ENCODE measurements at regions not wholly inside any gene's neighbourhood (a gene's known extent, or its start where the extent isn't known, plus 50 kb on each side); places are given as distances from the start of the nearest gene placed in this dataset.

DNA sequence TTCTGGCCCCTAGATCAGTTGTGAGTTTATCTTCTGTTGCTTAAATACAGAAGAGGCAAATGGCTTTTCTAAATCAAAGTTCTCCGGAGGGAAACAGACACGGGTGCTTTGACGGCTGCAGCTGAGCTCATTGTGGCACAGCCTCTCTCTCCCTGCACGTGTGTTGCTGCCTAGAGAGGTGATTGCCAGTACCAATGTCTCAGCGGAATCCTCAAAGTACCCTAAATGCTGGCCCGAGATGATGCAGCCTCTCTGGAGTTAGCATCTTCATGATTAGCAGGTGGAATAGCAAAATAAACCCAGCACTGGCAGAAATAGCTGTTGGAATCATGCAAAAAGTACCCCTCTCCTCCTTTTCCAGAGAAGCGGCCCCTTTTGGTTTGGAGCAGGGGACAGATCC is 192.2 kb downstream of the PRDM2 start:
- TF ChIP-seq, protein P1, sequence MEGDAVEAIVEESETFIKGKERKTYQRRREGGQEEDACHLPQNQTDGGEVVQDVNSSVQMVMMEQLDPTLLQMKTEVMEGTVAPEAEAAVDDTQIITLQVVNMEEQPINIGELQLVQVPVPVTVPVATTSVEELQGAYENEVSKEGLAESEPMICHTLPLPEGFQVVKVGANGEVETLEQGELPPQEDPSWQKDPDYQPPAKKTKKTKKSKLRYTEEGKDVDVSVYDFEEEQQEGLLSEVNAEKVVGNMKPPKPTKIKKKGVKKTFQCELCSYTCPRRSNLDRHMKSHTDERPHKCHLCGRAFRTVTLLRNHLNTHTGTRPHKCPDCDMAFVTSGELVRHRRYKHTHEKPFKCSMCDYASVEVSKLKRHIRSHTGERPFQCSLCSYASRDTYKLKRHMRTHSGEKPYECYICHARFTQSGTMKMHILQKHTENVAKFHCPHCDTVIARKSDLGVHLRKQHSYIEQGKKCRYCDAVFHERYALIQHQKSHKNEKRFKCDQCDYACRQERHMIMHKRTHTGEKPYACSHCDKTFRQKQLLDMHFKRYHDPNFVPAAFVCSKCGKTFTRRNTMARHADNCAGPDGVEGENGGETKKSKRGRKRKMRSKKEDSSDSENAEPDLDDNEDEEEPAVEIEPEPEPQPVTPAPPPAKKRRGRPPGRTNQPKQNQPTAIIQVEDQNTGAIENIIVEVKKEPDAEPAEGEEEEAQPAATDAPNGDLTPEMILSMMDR (IDR thresholded peaks at IDR 0.05; ENCODE audit: low read length, missing control alignments) = no peak
- DNase-seq (ENCODE audit: low read depth) = no peak
- H3K4me3 ChIP-seq (replicated peaks; ENCODE audit: low read depth, low read length) = no peak overlapping the region

DNA sequence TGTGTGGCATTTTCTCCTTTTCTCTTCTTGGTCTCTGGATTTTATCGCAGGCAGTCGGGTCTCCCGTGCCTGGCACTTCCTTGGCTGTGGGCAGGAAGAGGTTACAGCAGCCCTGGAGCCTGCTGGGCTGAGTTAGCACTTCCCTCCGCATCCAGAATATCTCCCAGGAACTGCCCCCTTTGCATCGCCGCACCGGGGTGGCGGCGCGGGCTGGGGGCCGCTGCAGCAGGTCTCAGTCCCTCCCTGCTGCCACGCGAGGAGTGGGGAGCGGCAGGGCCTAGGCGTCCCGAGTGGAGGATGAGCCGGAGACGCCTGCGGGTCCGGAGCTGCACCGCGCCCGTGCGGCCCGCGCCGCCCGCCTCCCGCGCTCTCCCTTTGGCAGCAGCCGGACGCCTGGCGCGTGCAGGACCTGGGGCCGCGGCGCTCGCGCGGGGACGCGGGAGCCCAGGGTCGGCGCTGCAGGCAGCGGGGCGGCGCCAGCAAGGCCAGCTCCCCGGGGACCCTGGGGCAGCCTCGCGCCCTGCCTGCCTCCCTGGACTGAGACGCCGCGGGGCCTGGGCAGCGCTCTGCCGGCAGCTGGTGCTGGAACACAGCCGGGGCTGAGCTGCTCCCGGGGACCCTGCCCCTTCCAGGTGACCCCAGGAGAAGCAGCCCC is 192.8 kb downstream of the PRDM2 start:
- H3K4me3 ChIP-seq (replicated peaks; ENCODE audit: low read depth, low read length) = no peak overlapping the region

DNA sequence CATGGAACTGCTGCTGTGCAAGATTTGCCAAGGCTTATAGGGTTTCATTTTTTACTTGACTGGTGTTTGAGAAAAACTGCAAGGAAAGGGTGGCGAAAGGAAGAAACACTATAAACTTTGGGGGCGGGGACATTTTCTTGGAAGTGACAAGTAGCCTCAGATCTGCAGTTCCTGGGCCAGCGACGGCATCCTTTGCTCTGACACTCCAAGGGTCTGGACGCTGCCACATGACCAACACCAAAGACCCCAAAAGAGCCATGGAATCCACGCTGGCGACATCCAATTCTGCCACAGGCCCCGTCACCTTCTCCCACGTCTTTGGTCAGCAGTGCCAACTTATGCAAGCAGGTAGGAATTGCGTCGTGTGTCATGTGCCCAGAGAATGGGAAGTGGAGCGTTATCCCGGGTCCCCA is 193.4 kb downstream of the PRDM2 start:
- no peak for DNase-seq (ENCODE audit: low read depth)
- TF ChIP-seq, protein P1 (IDR thresholded peaks at IDR 0.05; ENCODE audit: low read length, missing control alignments) = no peak
- no peak overlapping the region for H3K4me3 ChIP-seq (replicated peaks; ENCODE audit: low read depth, low read length)

More for the DNA sequence above, 192.8 kb downstream of the PRDM2 start:
- TF ChIP-seq, protein P1 (IDR thresholded peaks at IDR 0.05; ENCODE audit: low read length, missing control alignments) = no peak
- DNase-seq (ENCODE audit: low read depth) = no peak

DNA sequence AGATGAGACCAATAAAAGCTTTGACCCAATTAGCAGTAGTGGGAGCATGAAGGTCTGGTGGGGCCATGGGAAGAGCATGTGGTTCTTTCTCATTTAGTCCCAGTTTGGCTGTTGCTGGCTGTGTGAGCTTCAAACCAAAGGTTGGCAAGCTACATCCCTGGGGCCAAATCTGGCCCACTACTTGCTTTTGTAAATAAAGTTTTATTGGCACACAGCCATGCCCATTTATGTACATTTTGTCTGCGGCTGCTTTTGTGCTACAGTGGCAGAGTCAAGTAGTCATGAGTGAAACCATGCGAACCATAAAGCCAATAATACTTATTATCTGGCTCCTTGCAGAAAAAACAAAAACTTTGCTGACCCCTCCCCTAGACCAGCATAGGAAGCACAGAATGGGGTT is 196.9 kb downstream of the PRDM2 start:
- TF ChIP-seq, protein P1 (IDR thresholded peaks at IDR 0.05; ENCODE audit: low read length, missing control alignments) = no peak
- no peak overlapping the region for H3K4me3 ChIP-seq (replicated peaks; ENCODE audit: low read depth, low read length)
- no peak for DNase-seq (ENCODE audit: low read depth)

DNA sequence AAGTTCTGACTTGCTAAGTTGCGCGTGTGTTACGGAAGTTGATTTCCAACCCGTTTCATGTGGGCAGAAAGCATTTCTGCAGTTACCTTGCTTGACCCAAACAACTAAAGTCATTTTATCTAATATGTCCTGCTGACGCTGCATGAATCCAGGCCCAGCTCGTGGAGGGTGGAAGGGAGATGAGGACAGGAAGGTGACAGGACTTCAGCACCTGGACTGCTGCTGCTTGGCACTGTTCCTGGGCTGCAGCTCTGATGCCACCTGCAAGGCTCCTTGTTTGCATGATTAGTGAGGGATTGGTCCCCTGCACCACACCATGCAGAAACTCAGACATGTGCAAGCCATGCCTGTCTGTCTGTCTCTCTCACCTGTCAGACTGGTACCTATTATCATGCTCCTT is 198.4 kb downstream of the PRDM2 start:
- TF ChIP-seq, protein P1 (IDR thresholded peaks at IDR 0.05; ENCODE audit: low read length, missing control alignments) = no peak
- no peak overlapping the region for H3K4me3 ChIP-seq (replicated peaks; ENCODE audit: low read depth, low read length)
- no peak for DNase-seq (ENCODE audit: low read depth)

DNA sequence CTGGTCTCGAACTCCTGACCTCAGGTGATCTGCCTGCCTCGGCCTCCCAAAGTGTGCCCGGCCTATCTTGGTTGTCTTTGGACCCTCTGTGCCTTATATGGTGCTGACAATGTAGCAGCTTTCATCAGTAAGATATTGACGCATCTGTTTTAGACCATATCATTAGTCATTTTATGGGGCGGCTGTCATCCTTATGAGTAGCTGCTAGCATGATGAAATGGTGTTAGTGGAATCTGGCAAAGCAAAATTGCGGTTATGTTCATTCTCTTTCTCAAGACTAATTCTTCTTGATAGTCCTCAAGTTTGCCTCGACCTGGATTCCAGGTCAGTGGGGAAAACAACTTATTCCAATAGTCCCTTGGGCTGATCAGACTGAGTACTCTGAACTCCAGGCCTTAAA is 199.9 kb downstream of the PRDM2 start:
- TF ChIP-seq, protein P1 (IDR thresholded peaks at IDR 0.05; ENCODE audit: low read length, missing control alignments) = no peak
- no peak overlapping the region for H3K4me3 ChIP-seq (replicated peaks; ENCODE audit: low read depth, low read length)
- DNase-seq (ENCODE audit: low read depth) = peak; percentile 1

DNA sequence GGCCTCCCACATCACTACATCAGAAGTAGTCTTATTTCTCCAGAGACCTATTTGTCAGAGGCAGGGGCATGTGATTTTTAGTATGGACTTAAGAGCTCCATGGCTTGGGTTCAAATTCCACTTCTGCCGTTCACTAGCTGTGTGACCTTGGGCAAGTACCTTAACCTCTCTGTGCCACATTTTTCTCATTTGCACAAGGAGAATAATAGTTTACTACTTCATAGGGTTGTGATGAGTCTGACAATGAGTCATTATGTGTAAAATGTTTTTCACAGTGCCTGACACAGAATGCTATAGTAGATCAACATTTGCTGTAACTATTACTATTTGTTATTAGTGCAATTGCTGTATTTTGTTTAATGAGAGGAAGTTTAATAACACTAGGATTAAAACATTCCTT is 200.6 kb downstream of the PRDM2 start:
- TF ChIP-seq, protein P1 (IDR thresholded peaks at IDR 0.05; ENCODE audit: low read length, missing control alignments) = no peak
- DNase-seq (ENCODE audit: low read depth) = no peak
- H3K4me3 ChIP-seq (replicated peaks; ENCODE audit: low read depth, low read length) = no peak overlapping the region
